Activated T-cell treated with anti-CD3 and anti-CD28 coated beads for 24 hours (primary cell): ENCODE measurements at regions not wholly inside any gene's neighbourhood (a gene's known extent, or its start where the extent isn't known, plus 50 kb on each side); places are given as distances from the start of the nearest gene placed in this dataset.

ENCODE experiments used
- DNase-seq: peaks from one replicate; pipeline ENCODE4 v3.0.0-alpha.2; 2020; ENCODE audit warnings: low read depth

DNA sequence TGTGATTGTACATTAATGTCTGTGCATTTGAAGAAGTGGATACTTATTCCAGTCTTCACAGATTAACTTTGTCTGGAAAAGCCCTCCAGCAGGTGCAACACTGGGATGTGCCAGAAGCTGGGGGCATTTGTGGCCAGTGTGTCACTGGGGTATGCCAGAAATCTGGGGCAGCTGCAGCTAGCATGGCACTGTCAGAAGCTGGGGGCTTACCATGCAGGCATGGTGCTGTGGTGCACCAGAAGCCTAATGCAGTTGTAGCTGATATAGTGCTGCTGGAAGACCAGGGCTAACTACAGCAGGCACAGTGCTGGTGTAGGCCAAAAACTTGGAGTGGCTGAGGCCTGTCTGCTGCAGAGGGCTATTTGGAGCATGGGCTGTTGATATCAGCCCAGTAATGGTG, 270.1 kb downstream of the STK31 start:
- no peak for DNase-seq

- DNase-seq = no peak
These were observed 271.3 kb downstream of the STK31 start for GRCh38 chr7:23981314-23981713.

- no peak for DNase-seq
These were observed 271.7 kb downstream of the STK31 start for GRCh38 chr7:23981758-23982157.

DNA sequence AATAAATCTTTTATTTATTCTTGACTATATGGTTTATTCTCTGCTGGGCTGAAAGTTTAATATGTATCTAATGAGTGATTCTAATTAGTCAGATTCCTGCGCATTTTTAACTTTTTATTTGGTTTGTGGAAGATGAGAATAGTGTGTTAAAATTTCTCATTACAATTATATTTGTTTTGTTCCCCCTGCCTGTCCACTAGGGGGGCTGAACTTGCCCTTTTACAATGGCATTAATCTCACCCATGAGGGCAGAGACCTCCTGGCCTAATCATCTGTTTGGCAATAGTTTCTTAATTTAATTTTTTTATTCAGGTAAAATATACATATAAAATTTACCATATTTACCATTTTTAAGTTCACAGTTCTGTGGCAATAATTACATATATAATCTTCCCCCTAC, 278.5 kb upstream of the NPY start:
- DNase-seq = no peak

- no peak for DNase-seq
These were observed 273.5 kb upstream of the NPY start for GRCh38 chr7:24010495-24010894.

GRCh38 chr7:24017519-24017918, 266.5 kb upstream of the NPY start:
- DNase-seq = no peak

GRCh38 chr7:24018331-24018730, 265.7 kb upstream of the NPY start:
- no peak for DNase-seq

DNA sequence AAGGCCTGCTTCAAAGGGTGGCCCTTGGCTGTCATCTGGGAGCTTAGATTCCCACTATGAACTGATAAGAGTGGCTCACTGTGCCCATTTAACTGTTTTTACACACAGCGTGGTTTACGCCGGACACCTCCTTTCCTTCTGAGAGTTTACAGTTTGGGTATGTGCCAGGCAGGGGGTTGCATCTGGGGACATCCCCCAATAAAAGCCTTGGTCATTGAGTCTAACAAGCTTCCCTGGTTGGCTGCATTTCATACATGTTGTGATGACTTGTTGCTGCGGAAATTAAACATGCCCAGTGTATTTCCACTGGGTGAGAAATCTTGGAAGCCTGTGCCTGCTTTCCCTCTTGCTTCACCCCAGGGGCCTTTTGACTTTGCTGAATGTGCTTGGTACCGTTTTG, 264.1 kb upstream of the NPY start:
- no peak for DNase-seq

DNA sequence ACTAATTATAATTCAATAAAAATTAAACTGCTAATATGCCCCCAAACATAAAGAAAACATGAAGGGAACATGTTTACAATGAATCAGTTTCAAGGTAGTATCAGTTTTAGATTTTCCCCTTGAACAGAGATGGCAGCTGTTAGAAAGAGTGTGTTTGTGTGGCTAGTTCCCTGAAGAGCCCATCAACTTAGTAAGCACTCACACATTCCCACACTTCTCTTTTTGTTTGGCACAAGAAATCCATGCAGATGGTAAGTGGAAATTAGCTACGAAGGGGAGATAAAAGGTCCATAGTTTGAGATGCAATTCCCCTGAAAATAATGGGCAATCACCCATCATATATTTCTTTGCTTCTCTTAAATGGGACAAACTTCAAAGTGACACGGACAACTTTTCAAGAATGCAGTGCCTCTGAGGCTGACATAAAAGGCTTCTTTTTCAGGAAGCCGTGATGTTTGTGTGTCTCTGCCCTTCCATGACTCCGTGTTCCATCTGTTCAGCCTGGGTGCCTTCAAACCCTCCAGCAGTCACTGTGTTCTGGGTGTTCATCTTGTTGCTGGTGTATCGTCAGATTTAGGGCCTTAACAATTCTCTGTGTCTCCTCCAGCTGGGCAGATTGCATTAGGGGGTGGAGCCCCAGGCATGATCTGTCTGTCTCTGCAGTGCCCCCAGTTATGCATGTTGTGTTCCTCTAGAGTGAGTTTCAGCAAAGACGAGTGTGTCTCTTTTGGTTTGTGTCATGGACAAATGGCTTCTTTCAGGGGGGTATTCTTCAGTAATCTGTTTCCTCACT, 259.5 kb upstream of the NPY start:
- DNase-seq = no peak

DNA sequence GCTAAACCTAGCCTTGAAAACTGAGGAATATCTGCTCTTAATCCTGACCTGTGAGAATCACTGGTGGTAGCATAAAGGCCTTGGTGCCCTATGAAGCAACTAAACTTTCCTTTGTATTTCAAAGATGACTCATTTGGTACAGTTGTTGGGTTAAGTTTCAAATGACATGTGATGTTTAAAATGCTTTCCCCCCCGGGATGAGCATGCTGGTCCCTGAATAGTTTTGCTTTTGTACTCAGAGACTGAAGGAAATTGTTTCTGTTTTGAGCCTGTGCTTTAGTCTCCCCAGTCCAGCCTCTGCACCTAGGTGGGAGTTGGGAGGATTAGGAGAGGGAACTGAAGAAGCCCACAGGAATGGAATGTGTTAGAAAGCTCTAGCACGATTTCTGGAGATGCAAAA, 258.9 kb upstream of the NPY start:
- DNase-seq = no peak

DNA sequence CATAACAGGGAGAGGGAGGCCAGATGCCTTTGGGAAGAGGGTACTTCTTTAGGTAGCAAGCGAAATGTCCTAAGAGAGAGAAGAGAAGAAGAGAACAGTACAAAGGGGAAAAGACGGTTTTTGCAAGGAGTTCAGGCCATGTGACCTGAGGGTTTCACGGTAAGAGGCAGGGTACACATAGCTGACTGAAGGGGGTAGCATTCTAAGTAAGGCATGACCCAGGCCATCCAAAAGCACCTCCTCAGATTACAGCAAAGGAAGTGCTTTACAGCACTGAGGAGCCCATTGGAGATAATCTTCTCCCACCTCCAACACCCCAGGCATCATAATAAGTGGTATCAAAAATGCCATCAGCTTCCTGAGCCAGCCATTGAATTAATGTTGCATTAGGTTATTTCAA, 258.2 kb upstream of the NPY start:
- DNase-seq = no peak

DNA sequence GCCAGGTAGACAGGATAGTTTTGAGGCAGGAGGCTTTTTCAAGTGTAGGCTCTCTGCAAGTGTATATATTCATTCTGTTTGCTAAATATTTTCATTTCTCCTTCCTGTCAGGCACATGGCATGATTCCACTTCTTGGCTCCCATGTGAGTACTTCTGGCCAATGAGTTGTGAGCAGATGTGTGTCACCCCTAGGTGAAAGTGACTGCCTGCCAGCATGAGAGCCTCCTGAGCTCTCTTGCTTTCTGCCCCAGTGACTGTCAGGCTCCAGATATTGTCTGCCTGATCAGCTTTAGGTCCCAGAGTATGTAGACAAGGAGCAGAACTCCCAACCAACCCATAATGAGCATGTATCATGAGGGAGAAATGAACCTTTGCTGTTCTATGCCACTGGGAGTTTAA, 257.6 kb upstream of the NPY start:
- no peak for DNase-seq

GRCh38 chr7:24029068-24029467, 254.9 kb upstream of the NPY start:
- DNase-seq = no peak

- DNase-seq = no peak
These were observed 249.7 kb upstream of the NPY start for GRCh38 chr7:24034251-24034650.

DNA sequence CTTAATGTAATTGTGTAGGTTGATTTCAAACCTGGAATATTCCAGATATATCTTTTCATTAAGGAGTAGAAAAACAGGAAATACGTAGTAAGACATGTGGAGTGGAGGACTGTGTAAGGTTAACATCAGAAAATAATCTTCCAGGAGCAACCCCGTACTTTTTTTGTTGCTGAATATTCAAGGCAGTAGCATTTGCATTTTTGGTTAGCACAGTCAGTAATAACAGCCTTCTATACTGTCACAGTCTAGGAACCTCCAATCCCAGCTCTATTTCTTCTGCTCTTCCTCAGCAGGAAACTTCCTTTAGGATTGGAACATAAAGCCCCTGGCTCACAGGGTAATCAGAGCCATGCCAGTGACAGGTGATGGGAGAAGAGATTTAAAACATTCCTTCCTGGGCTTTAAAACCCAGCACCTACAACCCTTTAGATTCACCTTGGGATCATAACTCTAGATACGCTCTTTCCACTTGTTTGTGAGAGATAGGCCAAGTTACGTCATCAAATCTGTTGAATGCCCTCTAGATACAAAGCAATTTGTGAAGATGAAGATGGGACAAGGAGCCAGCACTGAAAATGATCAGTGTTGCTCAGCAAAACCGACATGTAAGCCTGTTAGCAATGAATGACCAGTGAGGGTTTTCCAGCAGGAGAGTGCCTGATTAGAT, 248.5 kb upstream of the NPY start:
- DNase-seq = no peak

GRCh38 chr7:24036033-24036412, 248.0 kb upstream of the NPY start:
- no peak for DNase-seq

DNA sequence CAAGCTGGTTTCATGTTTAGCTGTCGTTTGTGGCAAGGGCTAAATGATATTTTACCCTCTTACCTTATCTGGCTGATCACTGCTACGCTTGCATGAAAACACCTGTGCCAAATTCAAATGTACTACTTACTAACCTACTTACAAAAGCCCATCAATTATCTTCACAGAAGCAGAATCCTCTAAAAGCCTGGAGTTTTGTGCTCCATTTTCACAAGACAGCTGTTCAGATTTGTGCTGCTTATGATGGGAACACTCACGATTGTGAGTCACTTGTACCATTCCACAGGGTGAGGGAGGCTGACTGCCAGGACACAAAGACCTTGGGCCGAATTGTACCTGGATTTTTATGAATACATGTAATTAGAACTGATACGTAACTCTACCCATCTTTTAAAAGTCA, 245.0 kb upstream of the NPY start:
- no peak for DNase-seq

GRCh38 chr7:24039991-24040624, 243.9 kb upstream of the NPY start:
- DNase-seq = no peak

GRCh38 chr7:24042028-24042427, 242.0 kb upstream of the NPY start:
- no peak for DNase-seq

GRCh38 chr7:24049296-24049695, 234.7 kb upstream of the NPY start:
- DNase-seq = no peak

- no peak for DNase-seq
These were observed 232.9 kb upstream of the NPY start for GRCh38 chr7:24050991-24051560.

GRCh38 chr7:24051651-24052050, 232.3 kb upstream of the NPY start:
- DNase-seq = no peak
